Ishikawa (cell line): ENCODE measurements at regions not wholly inside any gene's neighbourhood (a gene's known extent, or its start where the extent isn't known, plus 50 kb on each side); places are given as distances from the start of the nearest gene placed in this dataset.
A peak's percentile ranks its signal among the peaks of the same experiment; 100 is the strongest.

Experiments used
- CEBPB ChIP-seq: IDR thresholded peaks from 2 replicates; pipeline ENCODE4 v1.6.1; 2012
- CREB1 ChIP-seq: IDR thresholded peaks from 2 replicates; pipeline ENCODE4 v1.6.1; 2012; ENCODE audit warnings: low read depth
- EGR1 ChIP-seq: IDR thresholded peaks from 2 replicates; pipeline ENCODE4 v1.6.1; 2012
- EP300 ChIP-seq: IDR thresholded peaks from 2 replicates; pipeline ENCODE4 v1.6.1; 2012; ENCODE audit warnings: borderline replicate concordance
- FOXM1 ChIP-seq: IDR thresholded peaks from 2 replicates; pipeline ENCODE4 v1.6.1; 2012; ENCODE audit warnings: low read depth, borderline replicate concordance
- MAX ChIP-seq: IDR thresholded peaks from 2 replicates; pipeline ENCODE4 v1.6.1; 2012
- NFIC ChIP-seq: IDR thresholded peaks from 2 replicates; pipeline ENCODE4 v1.6.1; 2012
- RAD21 ChIP-seq: IDR thresholded peaks from 2 replicates; pipeline ENCODE4 v1.6.1; 2012; ENCODE audit warnings: low read depth
- REST ChIP-seq: IDR thresholded peaks from 2 replicates; pipeline ENCODE4 v1.6.1; 2012; ENCODE audit warnings: low read depth, mild to moderate bottlenecking
- TAF1 ChIP-seq: IDR thresholded peaks from 2 replicates; pipeline ENCODE4 v1.6.1; 2012; ENCODE audit warnings: low read depth, mild to moderate bottlenecking
- TCF12 ChIP-seq: IDR thresholded peaks from 2 replicates; pipeline ENCODE4 v1.6.1; 2012; ENCODE audit warnings: low read depth
- TEAD4 ChIP-seq: IDR thresholded peaks from 2 replicates; pipeline ENCODE4 v1.6.1; 2012
- USF1 ChIP-seq: IDR thresholded peaks from 2 replicates; pipeline ENCODE4 v1.6.1; 2012
- YY1 ChIP-seq: IDR thresholded peaks from 2 replicates; pipeline ENCODE4 v1.6.1; 2012; ENCODE audit warnings: low read depth
- ZBTB7A ChIP-seq: IDR thresholded peaks from 2 replicates; pipeline ENCODE4 v1.6.1; 2012; ENCODE audit warnings: low read depth

GRCh38 chr6:112613410-112613809, 266.3 kb downstream of the RFPL4B start:
- TF ChIP-seq RAD21 (no peak), EP300 (no peak), CREB1 (no peak), TEAD4 (no peak), ZBTB7A (no peak), EGR1 (no peak), FOXM1 (no peak), TCF12 (no peak)

- TF ChIP-seq CREB1, result no peak
- TF ChIP-seq RAD21, result peak; percentile 50
These were observed 271.7 kb downstream of the RFPL4B start for GRCh38 chr6:112618849-112619248.

- TF ChIP-seq USF1 (no peak), EP300 (no peak), RAD21 (no peak), ZBTB7A (no peak)
These were observed 273.9 kb downstream of the RFPL4B start for GRCh38 chr6:112620812-112621569.

- TF ChIP-seq MAX, result no peak
- no peak for TF ChIP-seq CEBPB
- no peak for TF ChIP-seq USF1
- no peak for TF ChIP-seq CREB1
- no peak for TF ChIP-seq EGR1
- TF ChIP-seq TAF1, result no peak
- TF ChIP-seq REST, result no peak
- no peak for TF ChIP-seq TCF12
- TF ChIP-seq NFIC, result no peak
- no peak for TF ChIP-seq ZBTB7A
- TF ChIP-seq FOXM1, result no peak
- no peak for TF ChIP-seq EP300
- no peak for TF ChIP-seq YY1
These were observed 274.9 kb downstream of the RFPL4B start for GRCh38 chr6:112622036-112622435.

GRCh38 chr6:112626468-112627082, 279.4 kb downstream of the RFPL4B start:
- no peak for TF ChIP-seq TCF12
- TF ChIP-seq CEBPB, result no peak
- TF ChIP-seq FOXM1, result no peak
- TF ChIP-seq RAD21, result no peak
- no peak for TF ChIP-seq TAF1
- TF ChIP-seq TEAD4, result no peak
- TF ChIP-seq NFIC, result no peak
- TF ChIP-seq USF1, result no peak
- no peak for TF ChIP-seq EGR1
- no peak for TF ChIP-seq EP300
- no peak for TF ChIP-seq REST
- no peak for TF ChIP-seq YY1
- TF ChIP-seq CREB1, result no peak
- no peak for TF ChIP-seq ZBTB7A
- TF ChIP-seq MAX, result no peak

GRCh38 chr6:112634376-112634775, 287.2 kb downstream of the RFPL4B start:
- TF ChIP-seq CREB1 (no peak), MAX (no peak), FOXM1 (no peak), CEBPB (no peak), RAD21 (no peak), YY1 (no peak), TCF12 (no peak), REST (no peak), ZBTB7A (no peak), TAF1 (no peak), EP300 (no peak), TEAD4 (no peak), USF1 (no peak), EGR1 (no peak), NFIC (no peak)
